ENCODE measurements at regions not wholly inside any gene's neighbourhood (a gene's known extent, or its start where the extent isn't known, plus 50 kb on each side); places are given as distances from the start of the nearest gene placed in this dataset.
A peak's percentile ranks its signal among the peaks of the same experiment; 100 is the strongest.

DNA sequence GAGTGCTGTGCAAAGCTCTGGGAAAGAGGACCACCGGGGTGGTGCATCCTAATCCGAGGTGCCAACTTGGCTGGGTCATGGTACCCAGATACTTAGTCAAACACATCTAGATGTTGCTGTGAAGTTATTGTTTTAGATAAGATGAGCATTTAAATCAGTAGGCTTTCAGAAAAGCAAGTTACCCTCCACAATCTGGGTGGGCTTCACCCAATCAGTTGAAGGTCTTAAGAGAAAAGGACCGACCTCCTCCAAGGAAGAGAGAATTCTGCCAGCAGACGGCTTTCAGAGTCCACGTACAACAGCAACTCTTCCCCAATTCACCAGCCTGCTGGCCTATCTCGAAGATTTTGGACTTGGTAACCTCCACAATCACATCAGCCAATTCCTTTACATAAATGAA is 338.1 kb downstream of the C16orf95 start:
- H3K14ac ChIP-seq (ENCODE audit: low read length in 2 of 2): no peak overlapping the region
- no peak overlapping the region for H2BK12ac ChIP-seq (ENCODE audit: low read length in 2 of 2)
- DNase-seq: no peak
- 81% methylated on average over 3 of the region's 6 CpGs for WGBS
- H2AFZ ChIP-seq (ENCODE audit: low read depth, low read length): no peak overlapping the region
- no peaks in the 10 kb centered on the region for H3K79me1 ChIP-seq (replicated peaks; ENCODE audit: low read length, poor library complexity, severe bottlenecking)
- H3K27me3 ChIP-seq (ENCODE audit: control insufficient read depth in 1 of 2, insufficient read depth in 1 of 2, low read length in 2 of 2): peaks cover 0 to 29% of the 10 kb centered on the region in 2 experiments
- no peak overlapping the region for H2BK120ac ChIP-seq (ENCODE audit: low read depth, low read length)
- H3K9ac ChIP-seq (ENCODE audit: low read length): no peak overlapping the region
- no peak overlapping the region for H4K91ac ChIP-seq (ENCODE audit: low read length)
- no peak overlapping the region for H3K4ac ChIP-seq (ENCODE audit: low read depth in 1 of 2, low read length in 2 of 2)
- H3K4me3 ChIP-seq (ENCODE audit: insufficient read depth in 1 of 2, low read depth in 1 of 2, low read length in 2 of 2): no peak overlapping the region
- no peak overlapping the region for H2BK15ac ChIP-seq (ENCODE audit: low read depth, poor library complexity, severe bottlenecking)
- H2AK5ac ChIP-seq (ENCODE audit: low read length, severe bottlenecking): no peak overlapping the region
- H2BK5ac ChIP-seq (ENCODE audit: low read depth, low read length, poor library complexity, severe bottlenecking): no peak overlapping the region
- H4K8ac ChIP-seq (ENCODE audit: low read length): no peak overlapping the region
- no peak overlapping the region for H3K4me2 ChIP-seq (ENCODE audit: low read length, poor library complexity, severe bottlenecking)
- no peak overlapping the region for H3K18ac ChIP-seq (ENCODE audit: low read depth in 1 of 2, low read length in 2 of 2)
- no peaks in the 10 kb centered on the region for H3K36me3 ChIP-seq (ENCODE audit: control insufficient read depth in 1 of 2, insufficient read depth in 2 of 2, low read depth in 1 of 2, low read length in 2 of 2)
- peaks cover 5% of the 10 kb centered on the region for H3K9me3 ChIP-seq (ENCODE audit: control insufficient read depth, low read length)
- no peak overlapping the region for H3K23ac ChIP-seq (ENCODE audit: low read length in 2 of 2)
- peaks cover 4% of the 10 kb centered on the region for H3K4me1 ChIP-seq (ENCODE audit: control insufficient read depth, insufficient read depth, low read depth, low read length)
- no peak overlapping the region for H3K27ac ChIP-seq (ENCODE audit: low read length, poor library complexity, severe bottlenecking)

DNA sequence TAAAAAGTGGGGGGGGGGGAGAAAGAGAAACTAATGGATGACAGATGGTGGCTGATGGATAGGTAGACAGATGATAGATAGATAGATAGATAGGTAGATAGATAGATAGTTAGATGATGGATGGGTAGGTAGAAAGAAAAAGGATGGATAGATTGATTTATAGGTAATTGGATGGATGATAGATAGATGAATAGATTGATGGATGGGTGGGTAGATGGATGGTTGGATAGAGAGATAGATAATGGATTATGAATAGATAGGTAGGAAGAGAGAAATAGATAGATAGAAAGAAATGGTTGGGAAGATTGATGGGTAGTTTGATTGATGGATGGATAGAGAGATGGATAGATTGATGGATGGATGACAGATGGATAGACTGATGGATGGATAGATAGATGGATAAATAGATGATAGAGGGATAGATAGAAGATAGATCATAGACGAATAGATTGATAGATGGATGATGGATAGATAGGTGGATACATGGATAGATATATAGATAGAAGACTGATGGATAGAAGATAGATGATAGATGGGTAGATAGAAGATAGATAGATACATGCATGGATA is 337.1 kb downstream of the C16orf95 start:
- Histone ChIP-seq H3K18ac (ENCODE audit: low read depth in 1 of 2, low read length in 2 of 2) (no peak overlapping the region), H3K36me3 (ENCODE audit: control insufficient read depth in 1 of 2, insufficient read depth in 2 of 2, low read depth in 1 of 2, low read length in 2 of 2) (no peaks in the 10 kb centered on the region)

DNA sequence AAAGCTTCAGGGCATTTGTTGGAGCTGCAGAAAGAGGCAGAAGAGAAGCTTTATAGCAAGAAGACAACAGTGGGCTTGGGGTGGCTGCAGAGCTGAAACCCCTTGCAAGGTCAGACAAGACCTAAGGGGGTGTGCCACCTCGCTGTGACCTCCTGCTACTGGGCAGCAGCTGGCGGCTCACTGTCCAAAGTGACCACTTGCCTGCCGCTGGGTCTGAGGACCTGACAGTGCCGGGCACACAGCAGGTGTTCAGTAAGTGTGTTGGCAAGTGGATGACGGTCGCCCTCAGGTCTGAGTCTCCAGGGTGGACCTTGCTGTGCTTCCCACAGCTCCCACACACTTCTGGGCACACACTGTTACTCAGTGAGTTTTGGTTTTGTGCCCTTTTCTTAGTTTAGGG is 336.5 kb downstream of the C16orf95 start:
- H3K9ac ChIP-seq (ENCODE audit: low read length): no peak overlapping the region
- H3K4ac ChIP-seq (ENCODE audit: low read depth in 1 of 2, low read length in 2 of 2): no peak overlapping the region
- no peak overlapping the region for H3K27ac ChIP-seq (ENCODE audit: low read length, poor library complexity, severe bottlenecking)
- H4K91ac ChIP-seq (ENCODE audit: low read length): no peak overlapping the region
- H3K4me3 ChIP-seq (ENCODE audit: insufficient read depth in 1 of 2, low read depth in 1 of 2, low read length in 2 of 2): no peak overlapping the region
- H3K4me1 ChIP-seq (ENCODE audit: control insufficient read depth, insufficient read depth, low read depth, low read length): peaks cover 11% of the 10 kb centered on the region
- H2AFZ ChIP-seq (ENCODE audit: low read depth, low read length): no peak overlapping the region
- no peak overlapping the region for H2BK12ac ChIP-seq (ENCODE audit: low read length in 2 of 2)
- WGBS: 82% methylated on average over 6 of the region's 6 CpGs
- no peak overlapping the region for H2BK120ac ChIP-seq (ENCODE audit: low read depth, low read length)
- no peak overlapping the region for H4K8ac ChIP-seq (ENCODE audit: low read length)
- peaks cover 0 to 29% of the 10 kb centered on the region in 2 experiments for H3K27me3 ChIP-seq (ENCODE audit: control insufficient read depth in 1 of 2, insufficient read depth in 1 of 2, low read length in 2 of 2)
- no peak overlapping the region for H3K18ac ChIP-seq (ENCODE audit: low read depth in 1 of 2, low read length in 2 of 2)
- H2AK5ac ChIP-seq (ENCODE audit: low read length, severe bottlenecking): no peak overlapping the region
- DNase-seq: no peak
- H2BK15ac ChIP-seq (ENCODE audit: low read depth, poor library complexity, severe bottlenecking): no peak overlapping the region
- H3K4me2 ChIP-seq (ENCODE audit: low read length, poor library complexity, severe bottlenecking): no peak overlapping the region
- H3K79me1 ChIP-seq (replicated peaks; ENCODE audit: low read length, poor library complexity, severe bottlenecking): no peaks in the 10 kb centered on the region
- peak overlapping the region in 1 of 2 experiments; percentile 18 for H3K23ac ChIP-seq (ENCODE audit: low read length in 2 of 2)
- no peak overlapping the region for H3K14ac ChIP-seq (ENCODE audit: low read length in 2 of 2)
- H3K36me3 ChIP-seq (ENCODE audit: control insufficient read depth in 1 of 2, insufficient read depth in 2 of 2, low read depth in 1 of 2, low read length in 2 of 2): no peaks in the 10 kb centered on the region
- H2BK5ac ChIP-seq (ENCODE audit: low read depth, low read length, poor library complexity, severe bottlenecking): no peak overlapping the region
- H3K9me3 ChIP-seq (ENCODE audit: control insufficient read depth, low read length): peaks cover 2% of the 10 kb centered on the region

More for the DNA sequence above, 337.1 kb downstream of the C16orf95 start:
- Histone ChIP-seq H2AK5ac (ENCODE audit: low read length, severe bottlenecking) (no peak overlapping the region), H3K9ac (ENCODE audit: low read length) (no peak overlapping the region), H3K27ac (ENCODE audit: low read length, poor library complexity, severe bottlenecking) (no peak overlapping the region), H3K79me1 (replicated peaks; ENCODE audit: low read length, poor library complexity, severe bottlenecking) (no peaks in the 10 kb centered on the region), H2BK15ac (ENCODE audit: low read depth, poor library complexity, severe bottlenecking) (no peak overlapping the region), H2BK120ac (ENCODE audit: low read depth, low read length) (no peak overlapping the region), H3K23ac (ENCODE audit: low read length in 2 of 2) (no peak overlapping the region), H3K14ac (ENCODE audit: low read length in 2 of 2) (no peak overlapping the region), H2BK5ac (ENCODE audit: low read depth, low read length, poor library complexity, severe bottlenecking) (no peak overlapping the region), H2AFZ (ENCODE audit: low read depth, low read length) (no peak overlapping the region), H3K9me3 (ENCODE audit: control insufficient read depth, low read length) (peaks cover 2% of the 10 kb centered on the region), H3K4me1 (ENCODE audit: control insufficient read depth, insufficient read depth, low read depth, low read length) (peaks cover 7% of the 10 kb centered on the region), H3K27me3 (ENCODE audit: control insufficient read depth in 1 of 2, insufficient read depth in 1 of 2, low read length in 2 of 2) (peaks cover 0 to 29% of the 10 kb centered on the region in 2 experiments), H3K4me2 (ENCODE audit: low read length, poor library complexity, severe bottlenecking) (no peak overlapping the region), H3K4ac (ENCODE audit: low read depth in 1 of 2, low read length in 2 of 2) (no peak overlapping the region), H4K91ac (ENCODE audit: low read length) (no peak overlapping the region), H4K8ac (ENCODE audit: low read length) (no peak overlapping the region), H3K4me3 (ENCODE audit: insufficient read depth in 1 of 2, low read depth in 1 of 2, low read length in 2 of 2) (no peak overlapping the region), H2BK12ac (ENCODE audit: low read length in 2 of 2) (no peak overlapping the region)
- 93% methylated on average over 1 of the region's 1 CpG for WGBS
- DNase-seq: no peak

DNA sequence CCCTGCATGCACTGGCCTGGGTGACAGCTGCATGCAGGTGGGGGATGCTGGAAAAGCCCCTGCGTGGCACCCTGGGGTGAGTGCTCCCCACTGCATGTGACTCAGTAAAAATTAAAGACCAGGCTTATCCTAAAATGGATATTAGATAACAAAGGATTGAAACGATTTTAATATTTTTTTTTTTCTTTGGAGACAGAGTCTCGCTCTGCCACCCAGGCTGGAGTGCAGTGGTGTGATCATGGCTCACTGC is 334.9 kb downstream of the C16orf95 start:
- Histone ChIP-seq H3K4me3 (ENCODE audit: insufficient read depth in 1 of 2, low read depth in 1 of 2, low read length in 2 of 2) (no peak overlapping the region), H3K9me3 (ENCODE audit: control insufficient read depth, low read length) (peaks cover 2% of the 10 kb centered on the region), H4K91ac (ENCODE audit: low read length) (no peak overlapping the region), H3K27ac (ENCODE audit: low read length, poor library complexity, severe bottlenecking) (no peak overlapping the region), H3K9ac (ENCODE audit: low read length) (no peak overlapping the region), H2AFZ (ENCODE audit: low read depth, low read length) (no peak overlapping the region), H3K4me1 (ENCODE audit: control insufficient read depth, insufficient read depth, low read depth, low read length) (peaks cover 12% of the 10 kb centered on the region), H2BK12ac (ENCODE audit: low read length in 2 of 2) (no peak overlapping the region), H3K36me3 (ENCODE audit: control insufficient read depth in 1 of 2, insufficient read depth in 2 of 2, low read depth in 1 of 2, low read length in 2 of 2) (no peaks in the 10 kb centered on the region), H3K4ac (ENCODE audit: low read depth in 1 of 2, low read length in 2 of 2) (no peak overlapping the region), H3K14ac (ENCODE audit: low read length in 2 of 2) (no peak overlapping the region), H2BK15ac (ENCODE audit: low read depth, poor library complexity, severe bottlenecking) (no peak overlapping the region), H3K79me1 (replicated peaks; ENCODE audit: low read length, poor library complexity, severe bottlenecking) (no peaks in the 10 kb centered on the region), H4K8ac (ENCODE audit: low read length) (no peak overlapping the region), H2BK120ac (ENCODE audit: low read depth, low read length) (no peak overlapping the region), H3K18ac (ENCODE audit: low read depth in 1 of 2, low read length in 2 of 2) (no peak overlapping the region), H2AK5ac (ENCODE audit: low read length, severe bottlenecking) (no peak overlapping the region), H3K4me2 (ENCODE audit: low read length, poor library complexity, severe bottlenecking) (no peak overlapping the region), H3K27me3 (ENCODE audit: control insufficient read depth in 1 of 2, insufficient read depth in 1 of 2, low read length in 2 of 2) (peaks cover 0 to 33% of the 10 kb centered on the region in 2 experiments), H2BK5ac (ENCODE audit: low read depth, low read length, poor library complexity, severe bottlenecking) (no peak overlapping the region), H3K23ac (ENCODE audit: low read length in 2 of 2) (no peak overlapping the region)
- 93% methylated on average over 2 of the region's 3 CpGs for WGBS
- DNase-seq: no peak

Data from mesenchymal stem cell (in vitro differentiated cells and primary cell).